SJSA1 (cell line): ENCODE measurements at regions not wholly inside any gene's neighbourhood (a gene's known extent, or its start where the extent isn't known, plus 50 kb on each side); places are given as distances from the start of the nearest gene placed in this dataset.

ENCODE experiments used
- DNase-seq, 2 experiments: peaks; one replicate each; pipeline ENCODE4 v3.0.0-alpha.2; 2015 to 2020; ENCODE audit warnings: low spot score in 2 of 2, low read depth in 1 of 2
- H3K27ac ChIP-seq: fragments of 250-450 bp; sonication (Bioruptor Pico); 2 replicates; pipeline ENCODE4 v1.5.1; 2020; ENCODE audit warnings: mild to moderate bottlenecking, moderate library complexity
- H3K27me3 ChIP-seq: fragments of 250-450 bp; sonication (Bioruptor Pico); replicated peaks from 2 replicates; pipeline ENCODE4 v1.5.1; 2020; ENCODE audit warnings: mild to moderate bottlenecking, moderate library complexity
- H3K36me3 ChIP-seq: fragments of 250-450 bp; sonication (Bioruptor Pico); 2 replicates; pipeline ENCODE4 v1.5.1; 2020; ENCODE audit warnings: mild to moderate bottlenecking
- H3K4me1 ChIP-seq: fragments of 250-450 bp; sonication (Bioruptor Pico); replicated peaks from 2 replicates; pipeline ENCODE4 v1.6.1; 2021; ENCODE audit warnings: mild to moderate bottlenecking
- H3K4me3 ChIP-seq: fragments of 250-450 bp; sonication (Bioruptor Pico); 2 replicates; pipeline ENCODE4 v1.5.1; 2020; ENCODE audit warnings: mild to moderate bottlenecking
- H3K9me3 ChIP-seq: fragments of 250-450 bp; sonication (Bioruptor Pico); replicated peaks from 2 replicates; pipeline ENCODE4 v1.5.1; 2020; ENCODE audit warnings: mild to moderate bottlenecking

GRCh38 chr15:67892559-67893377, 52.9 kb upstream of the RNU6-1 start:
- Histone ChIP-seq H3K36me3 (no peaks in the 10 kb centered on the region), H3K27ac (no peak overlapping the region), H3K4me1 (no peaks in the 10 kb centered on the region; the same call in 1 of the 2 replicates), H3K27me3 (no peaks in the 10 kb centered on the region), H3K4me3 (no peak overlapping the region), H3K9me3 (peaks cover 2% of the 10 kb centered on the region; the same call in 1 of the 2 replicates)
- DNase-seq = no peak

GRCh38 chr15:67895237-67895636, 55.4 kb upstream of the RNU6-1 start:
- no peak overlapping the region for H3K27ac ChIP-seq
- no peaks in the 10 kb centered on the region; the same call in 1 of the 2 replicates for H3K4me1 ChIP-seq
- H3K36me3 ChIP-seq = no peaks in the 10 kb centered on the region
- no peaks in the 10 kb centered on the region for H3K27me3 ChIP-seq
- no peak for DNase-seq
- H3K9me3 ChIP-seq = peaks cover 2% of the 10 kb centered on the region; the same call in 1 of the 2 replicates
- no peak overlapping the region for H3K4me3 ChIP-seq

- no peak overlapping the region for H3K27ac ChIP-seq
- H3K27me3 ChIP-seq = no peaks in the 10 kb centered on the region
- no peak overlapping the region for H3K4me3 ChIP-seq
- DNase-seq = no peak
- no peaks in the 10 kb centered on the region for H3K36me3 ChIP-seq
- H3K9me3 ChIP-seq = no peaks in the 10 kb centered on the region
- no peaks in the 10 kb centered on the region; the same call in 1 of the 2 replicates for H3K4me1 ChIP-seq
These were observed 57.9 kb upstream of the RNU6-1 start for GRCh38 chr15:67897646-67898339.

- no peaks in the 10 kb centered on the region for H3K9me3 ChIP-seq
- DNase-seq = no peak
- H3K27me3 ChIP-seq = no peaks in the 10 kb centered on the region
- H3K27ac ChIP-seq = no peak overlapping the region
- no peaks in the 10 kb centered on the region for H3K36me3 ChIP-seq
- no peaks in the 10 kb centered on the region; the same call in 1 of the 2 replicates for H3K4me1 ChIP-seq
- no peak overlapping the region for H3K4me3 ChIP-seq
These were observed 59.9 kb upstream of the RNU6-1 start for GRCh38 chr15:67899596-67900283.

GRCh38 chr15:67900621-67901147, 60.8 kb upstream of the RNU6-1 start:
- Histone ChIP-seq H3K36me3 (no peaks in the 10 kb centered on the region), H3K4me1 (no peaks in the 10 kb centered on the region), H3K4me3 (no peak overlapping the region), H3K27me3 (no peaks in the 10 kb centered on the region), H3K9me3 (no peaks in the 10 kb centered on the region), H3K27ac (no peak overlapping the region)
- no peak for DNase-seq

- Histone ChIP-seq H3K27ac (no peak overlapping the region), H3K9me3 (no peaks in the 10 kb centered on the region), H3K4me1 (no peaks in the 10 kb centered on the region), H3K36me3 (no peaks in the 10 kb centered on the region), H3K27me3 (no peaks in the 10 kb centered on the region), H3K4me3 (no peak overlapping the region)
- DNase-seq = no peak
These were observed 62.1 kb upstream of the RNU6-1 start for GRCh38 chr15:67901922-67902321.

- Histone ChIP-seq H3K27ac (no peak overlapping the region), H3K4me3 (no peak overlapping the region), H3K27me3 (no peaks in the 10 kb centered on the region), H3K36me3 (no peaks in the 10 kb centered on the region), H3K4me1 (no peaks in the 10 kb centered on the region), H3K9me3 (no peaks in the 10 kb centered on the region)
- no peak for DNase-seq
These were observed 62.7 kb upstream of the RNU6-1 start for GRCh38 chr15:67902579-67903009.

- Histone ChIP-seq H3K9me3 (no peaks in the 10 kb centered on the region), H3K4me1 (no peaks in the 10 kb centered on the region), H3K27ac (no peak overlapping the region), H3K36me3 (no peaks in the 10 kb centered on the region), H3K4me3 (no peak overlapping the region), H3K27me3 (no peaks in the 10 kb centered on the region)
- DNase-seq = no peak
These were observed 63.9 kb upstream of the RNU6-1 start for GRCh38 chr15:67903708-67904107.

GRCh38 chr15:67905628-67906027, 65.8 kb upstream of the RNU6-1 start:
- H3K27me3 ChIP-seq = no peaks in the 10 kb centered on the region
- H3K4me3 ChIP-seq = no peak overlapping the region
- H3K9me3 ChIP-seq = 0 out of 2 replicates have a peak, but pooled peaks cover 3% of the 10 kb centered on the region
- H3K27ac ChIP-seq = no peak overlapping the region
- no peaks in the 10 kb centered on the region for H3K4me1 ChIP-seq
- DNase-seq = no peak
- no peaks in the 10 kb centered on the region for H3K36me3 ChIP-seq

GRCh38 chr15:67906382-67906781, 66.5 kb upstream of the RNU6-1 start:
- H3K27ac ChIP-seq = no peak overlapping the region
- no peaks in the 10 kb centered on the region for H3K36me3 ChIP-seq
- no peaks in the 10 kb centered on the region for H3K27me3 ChIP-seq
- DNase-seq = no peak
- no peaks in the 10 kb centered on the region for H3K4me1 ChIP-seq
- 0 out of 2 replicates have a peak, but pooled peaks cover 3% of the 10 kb centered on the region for H3K9me3 ChIP-seq
- no peak overlapping the region for H3K4me3 ChIP-seq

- no peak overlapping the region for H3K4me3 ChIP-seq
- no peak overlapping the region for H3K27ac ChIP-seq
- no peaks in the 10 kb centered on the region for H3K36me3 ChIP-seq
- no peak for DNase-seq
- 0 out of 2 replicates have a peak, but pooled peaks cover 3% of the 10 kb centered on the region for H3K9me3 ChIP-seq
- no peaks in the 10 kb centered on the region for H3K27me3 ChIP-seq
- H3K4me1 ChIP-seq = no peaks in the 10 kb centered on the region
These were observed 67.4 kb upstream of the RNU6-1 start for GRCh38 chr15:67907184-67907723.

GRCh38 chr15:67908756-67909155, 68.9 kb upstream of the RNU6-1 start:
- DNase-seq = no peak
- Histone ChIP-seq H3K4me3 (no peak overlapping the region), H3K27me3 (no peaks in the 10 kb centered on the region), H3K36me3 (no peaks in the 10 kb centered on the region), H3K27ac (no peak overlapping the region), H3K9me3 (0 out of 2 replicates have a peak, but pooled peaks cover 3% of the 10 kb centered on the region), H3K4me1 (peaks cover 1% of the 10 kb centered on the region; the same call in 1 of the 2 replicates)

- no peak for DNase-seq
- Histone ChIP-seq H3K27me3 (no peaks in the 10 kb centered on the region), H3K9me3 (0 out of 2 replicates have a peak, but pooled peaks cover 3% of the 10 kb centered on the region)
These were observed 71.9 kb upstream of the RNU6-1 start for GRCh38 chr15:67911727-67912126.

More at GRCh38 chr15:67911727-67912126, 71.9 kb upstream of the RNU6-1 start:
- Histone ChIP-seq H3K27ac (no peak overlapping the region), H3K4me1 (peaks cover 31% of the 10 kb centered on the region), H3K4me3 (no peak overlapping the region), H3K36me3 (no peaks in the 10 kb centered on the region)
